ENCODE measurements at regions not wholly inside any gene's neighbourhood (a gene's known extent, or its start where the extent isn't known, plus 50 kb on each side); places are given as distances from the start of the nearest gene placed in this dataset.

DNA sequence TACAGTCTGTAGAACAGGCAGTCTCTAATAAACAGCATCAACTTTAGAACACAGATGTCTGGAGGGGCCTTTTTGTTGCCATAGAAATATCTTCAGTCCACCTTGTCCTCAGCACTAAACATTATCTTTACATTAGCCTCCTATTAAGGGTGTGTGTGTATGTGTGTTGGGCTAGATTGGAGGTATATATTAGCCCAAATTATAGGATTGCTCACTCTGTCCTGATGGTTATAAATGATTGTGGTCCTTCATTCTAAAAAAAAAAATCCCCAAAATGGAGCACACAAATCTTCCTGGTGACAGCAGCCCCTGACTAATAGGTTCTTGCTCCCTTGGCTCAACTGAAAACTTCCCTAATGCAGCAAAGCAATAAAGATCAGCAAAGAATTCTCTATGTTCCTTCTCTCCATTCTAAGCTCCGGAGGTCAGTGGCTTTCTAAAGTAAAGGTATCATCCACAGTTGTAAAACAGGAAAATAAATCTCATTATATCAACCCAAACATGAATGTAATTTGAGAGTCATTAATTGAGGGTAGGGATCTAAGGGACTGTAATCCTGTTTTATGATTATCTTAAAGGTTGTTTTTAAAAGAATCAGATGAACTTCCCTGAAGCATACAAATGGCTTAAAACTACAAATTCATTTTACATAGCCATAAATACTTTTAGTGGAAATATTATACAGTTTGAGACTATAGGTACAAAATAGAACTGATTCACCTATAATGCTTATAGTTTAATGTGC is 232.7 kb downstream of the KLF12 start (continued):
- peak; percentile 29; the same call in 1 of the 2 replicates for TF ChIP-seq OSR2 (tag by site-specific recombination; IDR thresholded peaks at IDR 0.05)
- TF ChIP-seq, protein P1, sequence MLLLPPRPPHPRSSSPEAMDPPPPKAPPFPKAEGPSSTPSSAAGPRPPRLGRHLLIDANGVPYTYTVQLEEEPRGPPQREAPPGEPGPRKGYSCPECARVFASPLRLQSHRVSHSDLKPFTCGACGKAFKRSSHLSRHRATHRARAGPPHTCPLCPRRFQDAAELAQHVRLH (tag by site-specific recombination; IDR thresholded peaks at IDR 0.05), result no peak
- TF ChIP-seq FEZF1 (tag by site-specific recombination; IDR thresholded peaks at IDR 0.05), result peak; percentile 62
- no peak for TF ChIP-seq ZNF776 (tag by site-specific recombination; IDR thresholded peaks at IDR 0.05; ENCODE audit: borderline replicate concordance)
- TF ChIP-seq, protein P2, sequence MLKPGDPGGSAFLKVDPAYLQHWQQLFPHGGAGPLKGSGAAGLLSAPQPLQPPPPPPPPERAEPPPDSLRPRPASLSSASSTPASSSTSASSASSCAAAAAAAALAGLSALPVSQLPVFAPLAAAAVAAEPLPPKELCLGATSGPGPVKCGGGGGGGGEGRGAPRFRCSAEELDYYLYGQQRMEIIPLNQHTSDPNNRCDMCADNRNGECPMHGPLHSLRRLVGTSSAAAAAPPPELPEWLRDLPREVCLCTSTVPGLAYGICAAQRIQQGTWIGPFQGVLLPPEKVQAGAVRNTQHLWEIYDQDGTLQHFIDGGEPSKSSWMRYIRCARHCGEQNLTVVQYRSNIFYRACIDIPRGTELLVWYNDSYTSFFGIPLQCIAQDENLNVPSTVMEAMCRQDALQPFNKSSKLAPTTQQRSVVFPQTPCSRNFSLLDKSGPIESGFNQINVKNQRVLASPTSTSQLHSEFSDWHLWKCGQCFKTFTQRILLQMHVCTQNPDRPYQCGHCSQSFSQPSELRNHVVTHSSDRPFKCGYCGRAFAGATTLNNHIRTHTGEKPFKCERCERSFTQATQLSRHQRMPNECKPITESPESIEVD (tag by site-specific recombination; IDR thresholded peaks at IDR 0.05), result peak; percentile 58
- TF ChIP-seq TCF7L2 (IDR thresholded peaks at IDR 0.05; ENCODE audit: borderline replicate concordance, low read depth, low read length), result peak; percentile 28; the same call in 1 of the 2 replicates
- TF ChIP-seq ZNF19 (tag by site-specific recombination; IDR thresholded peaks at IDR 0.05; ENCODE audit: low read depth), result no peak
- TF ChIP-seq, protein P3, sequence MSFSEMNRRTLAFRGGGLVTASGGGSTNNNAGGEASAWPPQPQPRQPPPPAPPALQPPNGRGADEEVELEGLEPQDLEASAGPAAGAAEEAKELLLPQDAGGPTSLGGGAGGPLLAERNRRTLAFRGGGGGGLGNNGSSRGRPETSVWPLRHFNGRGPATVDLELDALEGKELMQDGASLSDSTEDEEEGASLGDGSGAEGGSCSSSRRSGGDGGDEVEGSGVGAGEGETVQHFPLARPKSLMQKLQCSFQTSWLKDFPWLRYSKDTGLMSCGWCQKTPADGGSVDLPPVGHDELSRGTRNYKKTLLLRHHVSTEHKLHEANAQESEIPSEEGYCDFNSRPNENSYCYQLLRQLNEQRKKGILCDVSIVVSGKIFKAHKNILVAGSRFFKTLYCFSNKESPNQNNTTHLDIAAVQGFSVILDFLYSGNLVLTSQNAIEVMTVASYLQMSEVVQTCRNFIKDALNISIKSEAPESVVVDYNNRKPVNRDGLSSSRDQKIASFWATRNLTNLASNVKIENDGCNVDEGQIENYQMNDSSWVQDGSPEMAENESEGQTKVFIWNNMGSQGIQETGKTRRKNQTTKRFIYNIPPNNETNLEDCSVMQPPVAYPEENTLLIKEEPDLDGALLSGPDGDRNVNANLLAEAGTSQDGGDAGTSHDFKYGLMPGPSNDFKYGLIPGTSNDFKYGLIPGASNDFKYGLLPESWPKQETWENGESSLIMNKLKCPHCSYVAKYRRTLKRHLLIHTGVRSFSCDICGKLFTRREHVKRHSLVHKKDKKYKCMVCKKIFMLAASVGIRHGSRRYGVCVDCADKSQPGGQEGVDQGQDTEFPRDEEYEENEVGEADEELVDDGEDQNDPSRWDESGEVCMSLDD (tag by site-specific recombination; IDR thresholded peaks at IDR 0.05), result no peak
- no peak for TF ChIP-seq KLF8 (tag by site-specific recombination; IDR thresholded peaks at IDR 0.05)
- TF ChIP-seq ZNF223 (tag by site-specific recombination; IDR thresholded peaks at IDR 0.05), result no peak
- 0 out of 2 replicates have a peak, but pooled peaks have one; percentile 44 for TF ChIP-seq TRIM28 (IDR thresholded peaks at IDR 0.05; ENCODE audit: borderline replicate concordance, low read length)
- TF ChIP-seq ZNF157 (tag by site-specific recombination; IDR thresholded peaks at IDR 0.05), result no peak
- TF ChIP-seq ZNF530 (tag by site-specific recombination; IDR thresholded peaks at IDR 0.05; ENCODE audit: low read depth), result no peak
- TF ChIP-seq ZNF266 (tag by site-specific recombination; IDR thresholded peaks at IDR 0.05; ENCODE audit: low read depth), result no peak
- peak; percentile 94 for TF ChIP-seq SP7 (tag by site-specific recombination; IDR thresholded peaks at IDR 0.05)
- 0 out of 2 replicates have a peak, but pooled peaks have one; percentile 31 for TF ChIP-seq ZNF843 (tag by site-specific recombination; IDR thresholded peaks at IDR 0.05)

DNA sequence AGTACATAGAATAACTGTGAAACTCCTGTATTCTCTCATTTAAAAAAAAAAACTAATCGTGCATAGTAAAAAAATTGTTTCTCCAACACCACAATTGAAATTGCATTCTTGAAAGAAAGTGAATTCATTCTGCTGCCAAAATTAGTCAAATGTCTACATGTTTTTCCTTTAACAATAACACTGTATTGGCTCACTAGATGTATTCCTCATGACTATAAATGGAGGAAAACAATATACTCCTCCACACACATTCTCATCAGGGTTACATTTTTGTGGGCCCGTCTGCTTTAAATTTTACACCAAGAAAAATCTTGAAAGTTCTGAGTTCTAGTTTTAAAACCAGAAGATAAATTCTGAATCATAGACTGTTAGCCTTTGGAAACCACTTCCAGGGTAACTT is 233.6 kb downstream of the KLF12 start:
- no peaks in the 10 kb centered on the region for H3K4me1 ChIP-seq (ENCODE audit: control insufficient read depth, insufficient read depth, low read length)
- CTCF ChIA-PET, result no interaction called here
- TF ChIP-seq, protein P4, sequence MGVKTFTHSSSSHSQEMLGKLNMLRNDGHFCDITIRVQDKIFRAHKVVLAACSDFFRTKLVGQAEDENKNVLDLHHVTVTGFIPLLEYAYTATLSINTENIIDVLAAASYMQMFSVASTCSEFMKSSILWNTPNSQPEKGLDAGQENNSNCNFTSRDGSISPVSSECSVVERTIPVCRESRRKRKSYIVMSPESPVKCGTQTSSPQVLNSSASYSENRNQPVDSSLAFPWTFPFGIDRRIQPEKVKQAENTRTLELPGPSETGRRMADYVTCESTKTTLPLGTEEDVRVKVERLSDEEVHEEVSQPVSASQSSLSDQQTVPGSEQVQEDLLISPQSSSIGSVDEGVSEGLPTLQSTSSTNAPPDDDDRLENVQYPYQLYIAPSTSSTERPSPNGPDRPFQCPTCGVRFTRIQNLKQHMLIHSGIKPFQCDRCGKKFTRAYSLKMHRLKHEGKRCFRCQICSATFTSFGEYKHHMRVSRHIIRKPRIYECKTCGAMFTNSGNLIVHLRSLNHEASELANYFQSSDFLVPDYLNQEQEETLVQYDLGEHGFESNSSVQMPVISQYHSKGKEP (tag by site-specific recombination; IDR thresholded peaks at IDR 0.05), result no peak
- no peak for TF ChIP-seq ZNF19 (tag by site-specific recombination; IDR thresholded peaks at IDR 0.05; ENCODE audit: low read depth)
- TF ChIP-seq, protein P5, sequence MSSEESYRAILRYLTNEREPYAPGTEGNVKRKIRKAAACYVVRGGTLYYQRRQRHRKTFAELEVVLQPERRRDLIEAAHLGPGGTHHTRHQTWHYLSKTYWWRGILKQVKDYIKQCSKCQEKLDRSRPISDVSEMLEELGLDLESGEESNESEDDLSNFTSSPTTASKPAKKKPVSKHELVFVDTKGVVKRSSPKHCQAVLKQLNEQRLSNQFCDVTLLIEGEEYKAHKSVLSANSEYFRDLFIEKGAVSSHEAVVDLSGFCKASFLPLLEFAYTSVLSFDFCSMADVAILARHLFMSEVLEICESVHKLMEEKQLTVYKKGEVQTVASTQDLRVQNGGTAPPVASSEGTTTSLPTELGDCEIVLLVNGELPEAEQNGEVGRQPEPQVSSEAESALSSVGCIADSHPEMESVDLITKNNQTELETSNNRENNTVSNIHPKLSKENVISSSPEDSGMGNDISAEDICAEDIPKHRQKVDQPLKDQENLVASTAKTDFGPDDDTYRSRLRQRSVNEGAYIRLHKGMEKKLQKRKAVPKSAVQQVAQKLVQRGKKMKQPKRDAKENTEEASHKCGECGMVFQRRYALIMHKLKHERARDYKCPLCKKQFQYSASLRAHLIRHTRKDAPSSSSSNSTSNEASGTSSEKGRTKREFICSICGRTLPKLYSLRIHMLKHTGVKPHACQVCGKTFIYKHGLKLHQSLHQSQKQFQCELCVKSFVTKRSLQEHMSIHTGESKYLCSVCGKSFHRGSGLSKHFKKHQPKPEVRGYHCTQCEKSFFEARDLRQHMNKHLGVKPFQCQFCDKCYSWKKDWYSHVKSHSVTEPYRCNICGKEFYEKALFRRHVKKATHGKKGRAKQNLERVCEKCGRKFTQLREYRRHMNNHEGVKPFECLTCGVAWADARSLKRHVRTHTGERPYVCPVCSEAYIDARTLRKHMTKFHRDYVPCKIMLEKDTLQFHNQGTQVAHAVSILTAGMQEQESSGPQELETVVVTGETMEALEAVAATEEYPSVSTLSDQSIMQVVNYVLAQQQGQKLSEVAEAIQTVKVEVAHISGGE (tag by site-specific recombination; conservative IDR thresholded peaks at IDR 0.05; ENCODE audit: low read depth), result no peak
- no peaks in the 10 kb centered on the region for H3K36me3 ChIP-seq (ENCODE audit: control insufficient read depth in 2 of 2, insufficient read depth in 1 of 2, low read length in 2 of 2)
- H3K27ac ChIP-seq (ENCODE audit: extremely low read depth, low read depth, low read length), result no peak overlapping the region
- H3K9me3 ChIP-seq (ENCODE audit: control insufficient read depth, insufficient read depth, low read depth, low read length), result no peaks in the 10 kb centered on the region
- no peak overlapping the region for H3K4me3 ChIP-seq (ENCODE audit: low read depth, low read length)
- POLR2A ChIA-PET, result no interaction called here

Data from HEK293 (cell line).